ENCODE measurements at regions not wholly inside any gene's neighbourhood (a gene's known extent, or its start where the extent isn't known, plus 50 kb on each side); places are given as distances from the start of the nearest gene placed in this dataset.

GRCh38 chr1:81449786-81450185, 350.9 kb upstream of the ADGRL2 start (continued):
- no peak for TF ChIP-seq FOXP4 (CRISPR knock-in tag; IDR thresholded peaks at IDR 0.05)

- 20% methylated on average over 9 of the region's 9 CpGs for WGBS (ENCODE audit: low lambda C conversion rate)
- POLR2A ChIA-PET: no interaction called here
- intact Hi-C loops (cut with micrococcal nuclease; ENCODE audit: unreplicated experiment): no loop called here
These were observed 354.6 kb upstream of the ADGRL2 start for GRCh38 chr1:81446000-81446669.

GRCh38 chr1:81443288-81443687, 357.4 kb upstream of the ADGRL2 start:
- no peak for FAIRE-seq
- no TSS peak for BruUV-seq (replicated peaks)

More at GRCh38 chr1:81446000-81446669, 354.6 kb upstream of the ADGRL2 start:
- H4K20me1 ChIP-seq (ENCODE audit: insufficient read depth, low read length): no peaks in the 10 kb centered on the region
- no TSS peak for BruUV-seq (replicated peaks)
- no peaks in the 10 kb centered on the region for H3K79me2 ChIP-seq (ENCODE audit: insufficient read depth, low read length)
- FAIRE-seq: no peak
- no peak overlapping the region for H3K4me3 ChIP-seq (replicated peaks in 1 of 3; ENCODE audit: insufficient read depth in 1 of 3, low read depth in 2 of 3, low read length in 3 of 3)
- DNase-seq (ENCODE audit: low spot score): no peak
- H3K4me1 ChIP-seq (ENCODE audit: insufficient read depth, low read length): no peaks in the 10 kb centered on the region
- H3K27me3 ChIP-seq (ENCODE audit: control insufficient read depth in 1 of 2, insufficient read depth in 2 of 2, low read length in 2 of 2): no peaks in the 10 kb centered on the region
- no peak overlapping the region for H3K4me2 ChIP-seq (ENCODE audit: low read depth, low read length)
- CTCF ChIA-PET (ENCODE audit: low intra/inter-chr PET ratio, low total read pairs): no interaction called here
- H3K27ac ChIP-seq (ENCODE audit: extremely low read length, insufficient read depth, low read length): no peak overlapping the region
- H3K9me3 ChIP-seq (ENCODE audit: low read length): peaks cover 53% of the 10 kb centered on the region
- no peak overlapping the region for H2AFZ ChIP-seq (ENCODE audit: low read length)
- no peak overlapping the region for H3K9ac ChIP-seq (ENCODE audit: insufficient read depth, low read depth, low read length)
- in situ Hi-C loops (cut with HindIII; ENCODE audit: extremely low pct_ligation_motif_present, low pct_unique_long_range_greater_than_20kb): no loop called here
- TF ChIP-seq XBP1 (CRISPR knock-in tag; IDR thresholded peaks at IDR 0.05) (no peak), KLF13 (CRISPR knock-in tag; IDR thresholded peaks at IDR 0.05) (no peak), RXRB (CRISPR knock-in tag; IDR thresholded peaks at IDR 0.05; ENCODE audit: borderline replicate concordance) (no peak), GATA4 (IDR thresholded peaks at IDR 0.05; ENCODE audit: borderline replicate concordance, low read depth) (no peak), ZNF24 (IDR thresholded peaks at IDR 0.05) (no peak), ZNF256 (CRISPR knock-in tag; conservative IDR thresholded peaks at IDR 0.05) (no peak)
- no peak for ATAC-seq
- no peaks in the 10 kb centered on the region for H3K36me3 ChIP-seq (replicated peaks in 1 of 2; ENCODE audit: control insufficient read depth in 1 of 2, insufficient read depth in 2 of 2, low read length in 2 of 2)

More at GRCh38 chr1:81443288-81443687, 357.4 kb upstream of the ADGRL2 start:
- Histone ChIP-seq H2AFZ (ENCODE audit: low read length) (no peak overlapping the region), H4K20me1 (ENCODE audit: insufficient read depth, low read length) (no peaks in the 10 kb centered on the region), H3K27ac (ENCODE audit: extremely low read length, insufficient read depth, low read length) (no peak overlapping the region), H3K9ac (ENCODE audit: insufficient read depth, low read depth, low read length) (no peak overlapping the region), H3K27me3 (ENCODE audit: control insufficient read depth in 1 of 2, insufficient read depth in 2 of 2, low read length in 2 of 2) (no peaks in the 10 kb centered on the region), H3K9me3 (ENCODE audit: low read length) (peaks cover 67% of the 10 kb centered on the region), H3K4me2 (ENCODE audit: low read depth, low read length) (no peak overlapping the region), H3K4me1 (ENCODE audit: insufficient read depth, low read length) (no peaks in the 10 kb centered on the region), H3K79me2 (ENCODE audit: insufficient read depth, low read length) (no peaks in the 10 kb centered on the region), H3K36me3 (replicated peaks in 1 of 2; ENCODE audit: control insufficient read depth in 1 of 2, insufficient read depth in 2 of 2, low read length in 2 of 2) (no peaks in the 10 kb centered on the region), H3K4me3 (replicated peaks in 1 of 3; ENCODE audit: insufficient read depth in 1 of 3, low read depth in 2 of 3, low read length in 3 of 3) (no peak overlapping the region)
- no peak for TF ChIP-seq FOXC1 (CRISPR knock-in tag; IDR thresholded peaks at IDR 0.05; ENCODE audit: borderline replicate concordance)
- intact Hi-C loops (cut with micrococcal nuclease; ENCODE audit: unreplicated experiment) (no loop called here), in situ Hi-C loops (cut with HindIII; ENCODE audit: extremely low pct_ligation_motif_present, low pct_unique_long_range_greater_than_20kb) (no loop called here)
- ChIA-PET CTCF (ENCODE audit: low intra/inter-chr PET ratio, low total read pairs) (no interaction called here), POLR2A (no interaction called here)
- WGBS (ENCODE audit: low lambda C conversion rate): 9% methylated on average over 1 of the region's 1 CpG
- ATAC-seq (no peak), DNase-seq (ENCODE audit: low spot score) (no peak)

All from HepG2 (cell line).